ENCODE measurements at regions not wholly inside any gene's neighbourhood (a gene's known extent, or its start where the extent isn't known, plus 50 kb on each side); places are given as distances from the start of the nearest gene placed in this dataset.

- TF ChIP-seq CTCF (conservative IDR thresholded peaks at IDR 0.05; ENCODE audit: low read length): no peak
- TF ChIP-seq EZH2phosphoT487 (IDR thresholded peaks at IDR 0.05; ENCODE audit: borderline replicate concordance): no peak
Measured at GRCh38 chr15:25238126-25238525, 200.7 kb downstream of the UBE3A start.
